ENCODE measurements at regions not wholly inside any gene's neighbourhood (a gene's known extent, or its start where the extent isn't known, plus 50 kb on each side); places are given as distances from the start of the nearest gene placed in this dataset.
A peak's percentile ranks its signal among the peaks of the same experiment; 100 is the strongest.
"Not testable (repeated sequence)": the region's sequence is repeated elsewhere in the genome, so short reads cannot be mapped to it uniquely, and the experiment has no call there.

DNA sequence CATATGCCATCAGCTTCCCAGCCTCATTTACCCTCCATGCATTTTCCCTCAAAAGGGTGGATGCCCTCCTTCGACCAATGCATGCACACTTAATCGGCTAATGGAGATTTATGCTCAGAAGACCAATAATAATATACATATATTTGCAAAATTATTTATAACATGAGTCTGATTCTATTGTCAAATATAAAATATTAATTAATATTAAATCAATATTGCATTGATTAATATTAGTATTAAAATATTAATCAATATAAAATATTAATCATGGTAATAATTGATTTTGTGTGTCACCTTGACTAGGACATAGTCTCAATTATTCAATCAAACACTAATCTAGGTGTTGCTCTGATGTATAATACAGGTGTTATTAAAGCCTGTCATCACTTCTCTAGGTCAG is 1282.5 kb downstream of the TMEM121 start:
- no peak overlapping the region for H3K4me3 ChIP-seq (ENCODE audit: low read length)
- H3K27ac ChIP-seq (ENCODE audit: low read depth, low read length): no peak overlapping the region
- peaks cover 91% of the 10 kb centered on the region for H3K9me3 ChIP-seq (ENCODE audit: insufficient read depth, low read depth, low read length)
- H3K9ac ChIP-seq (ENCODE audit: low read depth, low read length): no peak overlapping the region
- H3K4me1 ChIP-seq (ENCODE audit: insufficient read depth, low read length): no peaks in the 10 kb centered on the region
- WGBS: 87% methylated on average over 2 of the region's 2 CpGs
- no peaks in the 10 kb centered on the region for H3K36me3 ChIP-seq (ENCODE audit: insufficient read depth, low read length)
- no peaks in the 10 kb centered on the region for H3K27me3 ChIP-seq (ENCODE audit: insufficient read depth, low read length)

DNA sequence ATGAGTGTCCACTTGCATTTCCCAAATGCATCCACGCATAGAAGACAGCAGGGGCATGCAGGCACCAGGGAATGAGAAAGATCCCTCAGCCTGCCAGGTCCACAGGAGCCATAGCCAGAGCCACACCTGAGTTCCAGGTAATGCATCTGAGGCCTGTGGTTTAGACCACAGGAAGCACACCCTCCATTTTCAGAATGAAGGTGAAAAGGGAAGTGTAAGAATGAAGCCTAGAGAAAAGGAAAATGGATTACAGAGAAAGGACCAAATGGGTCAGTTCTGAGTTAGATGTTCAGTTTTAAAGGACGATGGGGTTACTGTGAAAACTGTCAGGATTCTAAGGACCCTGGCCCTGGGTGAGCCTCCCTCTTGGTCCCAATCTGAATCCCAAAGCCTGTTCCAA is 1283.2 kb downstream of the TMEM121 start:
- Histone ChIP-seq H3K4me1 (ENCODE audit: insufficient read depth, low read length) (no peaks in the 10 kb centered on the region), H3K27ac (ENCODE audit: low read depth, low read length) (no peak overlapping the region), H3K9me3 (ENCODE audit: insufficient read depth, low read depth, low read length) (peaks cover 91% of the 10 kb centered on the region), H3K27me3 (ENCODE audit: insufficient read depth, low read length) (no peaks in the 10 kb centered on the region), H3K36me3 (ENCODE audit: insufficient read depth, low read length) (no peaks in the 10 kb centered on the region), H3K4me3 (ENCODE audit: low read length) (no peak overlapping the region), H3K9ac (ENCODE audit: low read depth, low read length) (no peak overlapping the region)
- 49% methylated on average over 2 of the region's 2 CpGs for WGBS

DNA sequence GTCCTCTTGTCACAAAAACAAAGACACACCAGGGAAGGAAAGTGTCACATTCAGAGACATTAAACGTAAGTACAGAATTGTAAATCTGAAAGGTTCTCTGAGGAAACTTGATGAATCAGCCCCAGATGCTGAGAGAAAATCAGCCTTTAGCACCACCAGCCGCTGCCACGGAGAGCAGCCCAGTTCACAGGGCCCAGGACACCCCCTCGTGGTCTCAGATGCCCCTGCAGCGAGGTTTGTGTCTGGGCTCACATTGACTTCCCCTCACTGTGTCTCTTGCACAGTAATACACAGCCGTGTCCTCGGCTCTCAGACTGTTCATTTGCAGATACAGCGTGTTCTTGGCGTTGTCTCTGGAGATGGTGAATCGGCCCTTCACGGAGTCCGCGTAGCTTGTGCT is 1283.8 kb downstream of the TMEM121 start:
- H3K9ac ChIP-seq (ENCODE audit: low read depth, low read length); H3K36me3 ChIP-seq (ENCODE audit: insufficient read depth, low read length); H3K27ac ChIP-seq (ENCODE audit: low read depth, low read length); H3K27me3 ChIP-seq (ENCODE audit: insufficient read depth, low read length); H3K4me3 ChIP-seq (ENCODE audit: low read length); H3K4me1 ChIP-seq (ENCODE audit: insufficient read depth, low read length): not testable (repeated sequence)
- 81% methylated on average over 12 of the region's 13 CpGs for WGBS
- H3K9me3 ChIP-seq (ENCODE audit: insufficient read depth, low read depth, low read length): peaks cover 91% of the 10 kb centered on the region

DNA sequence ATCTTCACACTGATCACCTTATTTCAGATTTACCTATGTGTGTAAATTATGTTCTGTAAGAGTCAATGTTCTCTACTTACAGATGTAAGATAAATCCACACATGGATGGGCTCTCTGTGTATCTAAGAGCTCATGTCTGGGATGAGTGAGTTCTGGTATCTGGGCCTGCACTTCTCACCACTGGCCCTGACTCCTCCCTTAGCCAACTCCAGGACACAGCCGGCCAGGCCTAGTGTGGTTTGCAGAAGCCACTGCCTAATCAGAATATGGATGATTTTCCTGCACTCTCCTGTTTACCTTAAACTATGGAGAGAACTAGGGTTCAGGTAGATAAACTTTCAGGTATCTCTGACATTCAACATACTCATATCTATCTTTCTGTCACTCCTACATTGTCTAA is 1284.8 kb downstream of the TMEM121 start:
- WGBS: 90% methylated on average over 1 of the region's 1 CpG
- no peak overlapping the region for H3K9ac ChIP-seq (ENCODE audit: low read depth, low read length)
- H3K9me3 ChIP-seq (ENCODE audit: insufficient read depth, low read depth, low read length): peaks cover 93% of the 10 kb centered on the region
- no peak overlapping the region for H3K4me3 ChIP-seq (ENCODE audit: low read length)
- no peaks in the 10 kb centered on the region for H3K36me3 ChIP-seq (ENCODE audit: insufficient read depth, low read length)
- H3K27me3 ChIP-seq (ENCODE audit: insufficient read depth, low read length): no peaks in the 10 kb centered on the region
- no peaks in the 10 kb centered on the region for H3K4me1 ChIP-seq (ENCODE audit: insufficient read depth, low read length)
- no peak overlapping the region for H3K27ac ChIP-seq (ENCODE audit: low read depth, low read length)

DNA sequence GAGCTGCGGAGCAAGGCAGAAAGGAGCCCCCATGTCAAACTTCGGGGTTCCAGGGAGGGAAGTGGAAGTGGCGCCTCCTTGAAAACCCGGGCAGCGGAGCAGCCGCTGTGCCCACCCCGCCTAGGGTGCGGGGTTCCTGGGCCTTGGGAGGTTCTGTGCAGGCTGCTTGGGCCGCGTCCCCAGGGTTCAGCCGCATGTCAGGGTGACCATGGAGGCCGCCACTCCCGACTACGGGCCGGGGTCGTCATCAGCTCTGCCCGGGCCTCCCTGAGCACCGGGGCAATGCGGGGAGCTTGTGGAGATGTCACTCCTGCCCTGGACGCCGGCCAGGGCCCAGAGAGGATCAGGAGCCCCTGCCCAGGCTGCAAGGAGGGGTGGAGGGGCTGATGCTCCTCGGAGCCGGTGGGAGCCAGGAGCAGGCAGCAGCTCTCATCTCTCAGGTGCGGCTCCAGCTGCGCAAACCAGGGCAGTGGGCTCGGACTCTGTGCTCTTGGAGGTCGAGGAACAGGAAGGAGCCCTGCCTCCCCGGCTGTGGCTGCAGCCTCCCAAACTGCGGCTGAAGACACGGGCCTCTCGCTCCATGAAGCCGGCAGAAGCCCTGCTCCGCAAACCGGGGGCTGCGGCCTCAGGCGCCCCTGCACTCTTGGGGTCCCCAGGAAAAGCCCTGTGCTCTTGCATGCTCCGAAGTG is 1286.5 kb downstream of the TMEM121 start:
- Histone ChIP-seq H3K36me3 (ENCODE audit: insufficient read depth, low read length) (no peaks in the 10 kb centered on the region), H3K4me3 (ENCODE audit: low read length) (no peak overlapping the region), H3K27ac (ENCODE audit: low read depth, low read length) (no peak overlapping the region), H3K9me3 (ENCODE audit: insufficient read depth, low read depth, low read length) (peaks cover 95% of the 10 kb centered on the region), H3K27me3 (ENCODE audit: insufficient read depth, low read length) (no peaks in the 10 kb centered on the region), H3K4me1 (ENCODE audit: insufficient read depth, low read length) (no peaks in the 10 kb centered on the region), H3K9ac (ENCODE audit: low read depth, low read length) (no peak overlapping the region)
- WGBS: 88% methylated on average over 37 of the region's 37 CpGs

DNA sequence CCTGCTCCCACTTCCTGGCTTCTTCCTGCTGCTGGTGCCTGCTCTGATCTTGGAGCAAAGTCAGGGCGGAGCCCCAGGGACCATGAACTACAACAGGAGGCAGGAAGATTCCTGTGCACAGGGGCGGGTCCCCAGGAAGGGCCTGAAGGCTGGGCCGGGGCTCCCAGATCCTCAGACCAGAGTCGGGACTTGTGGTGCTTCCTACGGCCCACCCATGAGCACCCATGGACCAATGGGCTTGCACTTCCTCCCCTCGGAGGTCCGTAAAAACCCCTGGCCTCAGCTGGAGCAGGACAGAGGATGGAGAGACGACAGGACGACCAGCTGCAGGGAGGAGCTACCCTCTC is 1287.1 kb downstream of the TMEM121 start:
- Histone ChIP-seq H3K36me3 (ENCODE audit: insufficient read depth, low read length) (no peaks in the 10 kb centered on the region), H3K9me3 (ENCODE audit: insufficient read depth, low read depth, low read length) (peaks cover 95% of the 10 kb centered on the region), H3K4me3 (ENCODE audit: low read length) (no peak overlapping the region), H3K4me1 (ENCODE audit: insufficient read depth, low read length) (no peaks in the 10 kb centered on the region), H3K27me3 (ENCODE audit: insufficient read depth, low read length) (no peaks in the 10 kb centered on the region), H3K27ac (ENCODE audit: low read depth, low read length) (no peak overlapping the region), H3K9ac (ENCODE audit: low read depth, low read length) (no peak overlapping the region)
- WGBS: 73% methylated on average over 9 of the region's 9 CpGs

DNA sequence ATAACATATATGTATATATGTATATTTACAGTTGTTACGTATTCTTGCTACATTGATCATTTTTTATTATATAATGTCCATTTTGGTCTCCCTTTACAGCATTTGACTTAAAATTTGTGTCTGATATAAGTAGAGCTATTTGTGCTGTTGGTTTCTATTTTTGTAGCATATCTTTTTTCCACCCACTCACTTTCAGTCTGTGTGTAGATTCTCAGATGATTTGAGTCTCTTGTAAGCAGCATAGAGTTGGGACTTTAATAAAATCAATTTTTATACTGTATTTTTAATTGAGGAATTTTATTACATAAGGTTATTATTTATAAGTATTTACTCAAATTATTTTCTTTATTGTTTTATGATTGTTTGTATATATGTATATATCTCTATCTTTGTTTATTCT is 1293.7 kb downstream of the TMEM121 start:
- H3K36me3 ChIP-seq (ENCODE audit: insufficient read depth, low read length): no peaks in the 10 kb centered on the region
- no peak overlapping the region for H3K9ac ChIP-seq (ENCODE audit: low read depth, low read length)
- H3K4me1 ChIP-seq (ENCODE audit: insufficient read depth, low read length): no peaks in the 10 kb centered on the region
- H3K27ac ChIP-seq (ENCODE audit: low read depth, low read length): no peak overlapping the region
- H3K4me3 ChIP-seq (ENCODE audit: low read length): no peak overlapping the region
- WGBS: no CpG with 5 or more reads among the region's 1 CpG
- peaks cover 91% of the 10 kb centered on the region for H3K9me3 ChIP-seq (ENCODE audit: insufficient read depth, low read depth, low read length)
- H3K27me3 ChIP-seq (ENCODE audit: insufficient read depth, low read length): no peaks in the 10 kb centered on the region

DNA sequence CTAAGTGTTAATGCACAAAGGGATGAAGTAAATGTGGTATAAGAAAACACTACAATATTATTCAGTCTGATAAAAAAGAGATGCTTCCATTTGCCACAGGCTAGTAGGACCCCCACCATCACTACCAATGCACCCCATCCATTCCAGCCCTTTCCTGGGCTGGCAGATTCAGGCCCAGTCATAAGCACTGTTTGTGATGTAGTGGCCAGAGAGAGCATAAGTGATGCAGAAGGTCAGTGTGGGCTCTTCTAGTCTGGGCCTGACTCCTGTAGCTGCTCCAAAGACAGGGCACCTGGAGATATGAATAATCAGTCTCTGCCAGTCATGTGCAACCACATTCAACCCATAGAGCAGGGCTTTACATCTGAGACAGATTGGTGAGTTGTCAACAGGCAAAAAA is 1294.7 kb downstream of the TMEM121 start:
- Histone ChIP-seq H3K36me3 (ENCODE audit: insufficient read depth, low read length) (no peaks in the 10 kb centered on the region), H3K27ac (ENCODE audit: low read depth, low read length) (no peak overlapping the region), H3K4me3 (ENCODE audit: low read length) (no peak overlapping the region), H3K9ac (ENCODE audit: low read depth, low read length) (no peak overlapping the region), H3K9me3 (ENCODE audit: insufficient read depth, low read depth, low read length) (peaks cover 91% of the 10 kb centered on the region), H3K27me3 (ENCODE audit: insufficient read depth, low read length) (no peaks in the 10 kb centered on the region), H3K4me1 (ENCODE audit: insufficient read depth, low read length) (no peaks in the 10 kb centered on the region)

DNA sequence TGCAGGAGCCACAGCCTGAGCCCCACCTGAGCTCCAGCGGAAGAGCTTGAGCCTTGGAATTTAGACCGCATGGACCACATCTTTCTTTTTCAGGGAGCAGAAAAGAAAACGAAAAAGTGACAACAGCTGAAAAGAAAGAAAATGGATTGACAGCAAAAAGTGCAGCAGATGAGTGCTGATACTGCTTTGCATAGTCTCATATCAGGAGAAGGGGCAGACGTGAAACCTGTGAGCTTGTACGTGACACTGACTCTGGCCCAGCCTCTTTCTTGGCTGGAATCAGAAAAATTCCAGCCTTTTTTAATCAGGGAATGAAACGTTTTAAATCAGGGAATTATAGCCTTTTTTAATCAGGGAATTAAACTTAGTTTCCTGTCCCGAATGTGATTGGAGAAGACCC is 1296.5 kb downstream of the TMEM121 start:
- Histone ChIP-seq H3K9me3 (ENCODE audit: insufficient read depth, low read depth, low read length) (peaks cover 88% of the 10 kb centered on the region), H3K36me3 (ENCODE audit: insufficient read depth, low read length) (no peaks in the 10 kb centered on the region), H3K27me3 (ENCODE audit: insufficient read depth, low read length) (no peaks in the 10 kb centered on the region), H3K27ac (ENCODE audit: low read depth, low read length) (no peak overlapping the region), H3K9ac (ENCODE audit: low read depth, low read length) (no peak overlapping the region), H3K4me3 (ENCODE audit: low read length) (no peak overlapping the region), H3K4me1 (ENCODE audit: insufficient read depth, low read length) (no peaks in the 10 kb centered on the region)
- 76% methylated on average over 7 of the region's 7 CpGs for WGBS

DNA sequence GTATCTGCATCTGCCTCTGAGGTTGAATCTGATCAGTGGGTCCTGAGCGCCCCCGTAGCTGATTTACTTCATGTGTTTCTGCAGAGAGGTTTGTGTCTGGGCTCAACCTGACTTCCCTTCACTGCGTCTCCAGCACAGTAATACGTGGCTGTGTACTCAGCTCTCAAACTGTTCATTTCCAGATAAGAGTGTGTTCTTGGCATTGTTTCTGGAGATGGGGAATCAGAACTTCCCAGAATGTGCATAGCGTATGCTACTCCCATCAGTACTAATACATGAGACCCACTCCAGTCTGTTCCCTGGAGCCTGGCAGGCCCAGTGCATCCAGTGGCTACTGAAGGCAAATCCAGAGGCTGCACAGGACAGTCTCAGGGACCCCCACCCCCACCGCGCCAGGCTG is 1297.2 kb downstream of the TMEM121 start:
- no peaks in the 10 kb centered on the region for H3K36me3 ChIP-seq (ENCODE audit: insufficient read depth, low read length)
- WGBS: 88% methylated on average over 7 of the region's 7 CpGs
- H3K4me1 ChIP-seq (ENCODE audit: insufficient read depth, low read length): no peaks in the 10 kb centered on the region
- peak overlapping the region; percentile 23; the same call in 1 of the 2 replicates for H3K4me3 ChIP-seq (ENCODE audit: low read length)
- no peaks in the 10 kb centered on the region for H3K27me3 ChIP-seq (ENCODE audit: insufficient read depth, low read length)
- H3K9ac ChIP-seq (ENCODE audit: low read depth, low read length): no peak overlapping the region
- H3K9me3 ChIP-seq (ENCODE audit: insufficient read depth, low read depth, low read length): peaks cover 88% of the 10 kb centered on the region
- no peak overlapping the region for H3K27ac ChIP-seq (ENCODE audit: low read depth, low read length)

DNA sequence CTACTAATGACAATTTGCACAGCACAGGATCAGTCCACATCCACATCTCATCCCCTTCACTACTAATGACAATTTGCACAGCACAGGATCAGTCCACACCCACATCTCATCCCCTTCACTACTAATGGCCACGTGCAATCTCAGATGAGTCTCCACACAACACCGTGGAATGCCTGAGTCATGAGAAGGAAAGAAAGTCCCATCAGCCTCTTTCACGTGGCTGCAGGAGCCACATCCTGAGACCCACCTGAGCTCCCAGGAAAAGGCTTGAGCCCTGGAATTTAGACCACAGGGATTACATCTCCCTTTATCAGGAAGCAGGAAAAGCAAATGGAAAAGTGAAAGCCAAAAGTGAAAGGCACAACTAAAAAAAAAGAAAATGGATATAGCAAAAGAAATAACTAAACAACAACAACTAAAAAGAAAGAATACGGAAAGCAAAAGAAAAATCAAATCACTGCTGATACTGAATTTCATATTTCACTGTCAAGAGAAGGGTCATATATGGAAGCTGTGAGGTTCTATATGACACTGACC is 1300.5 kb downstream of the TMEM121 start:
- Histone ChIP-seq H3K4me1 (ENCODE audit: insufficient read depth, low read length) (no peaks in the 10 kb centered on the region), H3K9ac (ENCODE audit: low read depth, low read length) (no peak overlapping the region)
- WGBS: 52% methylated on average over 3 of the region's 4 CpGs

DNA sequence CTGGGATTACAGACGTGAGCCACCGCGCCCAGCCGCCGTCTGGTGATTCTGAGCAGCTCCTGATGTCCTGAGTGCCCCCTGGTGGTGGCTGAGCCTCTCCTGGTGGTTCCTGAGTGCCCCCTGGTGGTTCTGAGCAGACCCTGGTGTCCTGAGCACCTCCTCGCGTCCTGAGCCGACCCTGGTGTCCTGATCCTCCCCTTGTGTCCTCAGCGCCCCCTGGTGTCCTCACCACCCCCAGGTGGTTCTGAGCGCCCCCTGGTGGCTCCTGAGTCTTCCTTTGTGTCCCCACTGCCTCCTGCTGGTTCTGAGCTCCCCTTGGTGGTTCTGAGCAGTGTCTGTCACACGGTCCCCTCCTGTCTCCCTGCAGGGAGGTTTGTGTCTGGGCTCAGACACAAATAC is 1304.9 kb downstream of the TMEM121 start:
- no peak overlapping the region for H3K27ac ChIP-seq (ENCODE audit: low read depth, low read length)
- 82% methylated on average over 11 of the region's 11 CpGs for WGBS
- no peak overlapping the region for H3K9ac ChIP-seq (ENCODE audit: low read depth, low read length)

More for the DNA sequence above, 1300.5 kb downstream of the TMEM121 start:
- Histone ChIP-seq H3K27me3 (ENCODE audit: insufficient read depth, low read length) (no peaks in the 10 kb centered on the region), H3K4me3 (ENCODE audit: low read length) (no peak overlapping the region), H3K9me3 (ENCODE audit: insufficient read depth, low read depth, low read length) (peaks cover 91% of the 10 kb centered on the region), H3K36me3 (ENCODE audit: insufficient read depth, low read length) (no peaks in the 10 kb centered on the region), H3K27ac (ENCODE audit: low read depth, low read length) (no peak overlapping the region)

More for the DNA sequence above, 1304.9 kb downstream of the TMEM121 start:
- Histone ChIP-seq H3K36me3 (ENCODE audit: insufficient read depth, low read length) (no peaks in the 10 kb centered on the region), H3K4me1 (ENCODE audit: insufficient read depth, low read length) (no peaks in the 10 kb centered on the region), H3K9me3 (ENCODE audit: insufficient read depth, low read depth, low read length) (peaks cover 91% of the 10 kb centered on the region), H3K4me3 (ENCODE audit: low read length) (peak overlapping the region; percentile 16; the same call in 1 of the 2 replicates), H3K27me3 (ENCODE audit: insufficient read depth, low read length) (no peaks in the 10 kb centered on the region)

All from HUES64 (cell line).